ENCODE measurements at regions not wholly inside any gene's neighbourhood (a gene's known extent, or its start where the extent isn't known, plus 50 kb on each side); places are given as distances from the start of the nearest gene placed in this dataset.
"Not testable (repeated sequence)": the region's sequence is repeated elsewhere in the genome, so short reads cannot be mapped to it uniquely, and the experiment has no call there.

- H3K4me2 ChIP-seq (ENCODE audit: low read length); H3K23ac ChIP-seq (ENCODE audit: low read length): not testable (repeated sequence)
- no CpG with 5 or more reads among the region's 1 CpG for WGBS (ENCODE audit: extremely low coverage, insufficient coverage, insufficient read length)
Measured at GRCh38 chr3:34679055-34679454, 880.6 kb downstream of the PDCD6IP start.

GRCh38 chr3:34683851-34684250 lies 885.4 kb downstream of the PDCD6IP start:
- Histone ChIP-seq H3K9ac (ENCODE audit: low read length) (no peak overlapping the region), H3K79me1 (ENCODE audit: low read length) (peaks cover 5% of the 10 kb centered on the region), H3K27me3 (ENCODE audit: insufficient read depth, low read length) (no peaks in the 10 kb centered on the region), H4K12ac (ENCODE audit: low read depth, low read length) (no peak overlapping the region), H3K27ac (ENCODE audit: low read depth, low read length) (no peak overlapping the region), H2AK5ac (ENCODE audit: low read length) (no peak overlapping the region), H3K36me3 (ENCODE audit: control insufficient read depth in 1 of 2, insufficient read depth in 2 of 2, low read length in 2 of 2) (peaks cover 0 to 2% of the 10 kb centered on the region in 2 experiments), H3K9me3 (ENCODE audit: insufficient read depth, low read depth, low read length) (peaks cover 6% of the 10 kb centered on the region), H3K4me3 (ENCODE audit: low read depth, low read length) (no peak overlapping the region), H4K8ac (ENCODE audit: low read depth, low read length) (no peak overlapping the region), H3K4me2 (ENCODE audit: low read length) (no peak overlapping the region), H3K23ac (ENCODE audit: low read length) (no peak overlapping the region), H3K79me2 (ENCODE audit: control insufficient read depth, insufficient read depth, low read length, poor library complexity) (no peaks in the 10 kb centered on the region), H3K4me1 (ENCODE audit: control insufficient read depth in 1 of 2, insufficient read depth in 2 of 2, low read length in 2 of 2) (no peaks in the 10 kb centered on the region), H2BK12ac (ENCODE audit: low read length) (no peak overlapping the region), H2AFZ (ENCODE audit: insufficient read depth, low read length, poor library complexity) (no peak overlapping the region), H2BK120ac (ENCODE audit: insufficient read depth, low read length, poor library complexity) (no peak overlapping the region), H3K4ac (ENCODE audit: low read depth, low read length) (no peak overlapping the region), H4K91ac (ENCODE audit: low read depth, low read length) (no peak overlapping the region), H3K18ac (ENCODE audit: low read length) (no peak overlapping the region), H3K14ac (ENCODE audit: low read length) (no peak overlapping the region), H2BK5ac (ENCODE audit: low read depth, low read length, poor library complexity) (no peak overlapping the region)
- DNase-seq, result peak; percentile 64 to 84
- no CpG with 5 or more reads among the region's 4 CpGs for WGBS (ENCODE audit: extremely low coverage, insufficient coverage, insufficient read length)

More at GRCh38 chr3:34679055-34679454, 880.6 kb downstream of the PDCD6IP start:
- not testable (repeated sequence) for H3K18ac ChIP-seq (ENCODE audit: low read length); H2AFZ ChIP-seq (ENCODE audit: insufficient read depth, low read length, poor library complexity); H3K4ac ChIP-seq (ENCODE audit: low read depth, low read length); H3K4me1 ChIP-seq (ENCODE audit: control insufficient read depth in 1 of 2, insufficient read depth in 2 of 2, low read length in 2 of 2); H4K12ac ChIP-seq (ENCODE audit: low read depth, low read length); H3K36me3 ChIP-seq (ENCODE audit: control insufficient read depth in 1 of 2, insufficient read depth in 2 of 2, low read length in 2 of 2); H3K9ac ChIP-seq (ENCODE audit: low read length); H3K4me3 ChIP-seq (ENCODE audit: low read depth, low read length); H3K27me3 ChIP-seq (ENCODE audit: insufficient read depth, low read length); H2BK5ac ChIP-seq (ENCODE audit: low read depth, low read length, poor library complexity); H2BK120ac ChIP-seq (ENCODE audit: insufficient read depth, low read length, poor library complexity); H4K8ac ChIP-seq (ENCODE audit: low read depth, low read length); H3K79me1 ChIP-seq (ENCODE audit: low read length); H3K79me2 ChIP-seq (ENCODE audit: control insufficient read depth, insufficient read depth, low read length, poor library complexity); H2BK12ac ChIP-seq (ENCODE audit: low read length); H3K9me3 ChIP-seq (ENCODE audit: insufficient read depth, low read depth, low read length); H2AK5ac ChIP-seq (ENCODE audit: low read length); H3K14ac ChIP-seq (ENCODE audit: low read length); H4K91ac ChIP-seq (ENCODE audit: low read depth, low read length)
- peak overlapping the region; percentile 22 for H3K27ac ChIP-seq (ENCODE audit: low read depth, low read length)
- peak in 1 of 2 donors; percentile 43 for DNase-seq

- Histone ChIP-seq H3K4ac (ENCODE audit: low read depth, low read length) (no peak overlapping the region), H3K4me3 (ENCODE audit: low read depth, low read length) (no peak overlapping the region), H3K27me3 (ENCODE audit: insufficient read depth, low read length) (no peaks in the 10 kb centered on the region), H4K12ac (ENCODE audit: low read depth, low read length) (no peak overlapping the region), H4K91ac (ENCODE audit: low read depth, low read length) (no peak overlapping the region), H3K27ac (ENCODE audit: low read depth, low read length) (no peak overlapping the region), H3K9ac (ENCODE audit: low read length) (no peak overlapping the region), H2BK5ac (ENCODE audit: low read depth, low read length, poor library complexity) (no peak overlapping the region), H2AFZ (ENCODE audit: insufficient read depth, low read length, poor library complexity) (no peak overlapping the region), H3K23ac (ENCODE audit: low read length) (no peak overlapping the region), H2BK12ac (ENCODE audit: low read length) (no peak overlapping the region), H3K14ac (ENCODE audit: low read length) (no peak overlapping the region), H3K4me2 (ENCODE audit: low read length) (no peak overlapping the region), H4K8ac (ENCODE audit: low read depth, low read length) (no peak overlapping the region), H3K4me1 (ENCODE audit: control insufficient read depth in 1 of 2, insufficient read depth in 2 of 2, low read length in 2 of 2) (no peaks in the 10 kb centered on the region), H2AK5ac (ENCODE audit: low read length) (no peak overlapping the region), H3K36me3 (ENCODE audit: control insufficient read depth in 1 of 2, insufficient read depth in 2 of 2, low read length in 2 of 2) (no peaks in the 10 kb centered on the region), H3K18ac (ENCODE audit: low read length) (no peak overlapping the region), H3K79me1 (ENCODE audit: low read length) (peaks cover 2% of the 10 kb centered on the region), H3K9me3 (ENCODE audit: insufficient read depth, low read depth, low read length) (no peaks in the 10 kb centered on the region), H3K79me2 (ENCODE audit: control insufficient read depth, insufficient read depth, low read length, poor library complexity) (no peaks in the 10 kb centered on the region), H2BK120ac (ENCODE audit: insufficient read depth, low read length, poor library complexity) (no peak overlapping the region)
- WGBS (ENCODE audit: extremely low coverage, insufficient coverage, insufficient read length), result no CpG with 5 or more reads among the region's 1 CpG
- no peak for DNase-seq
Measured at GRCh38 chr3:34686541-34686940, 888.1 kb downstream of the PDCD6IP start.

- Histone ChIP-seq H3K9me3 (ENCODE audit: insufficient read depth, low read depth, low read length) (no peaks in the 10 kb centered on the region), H3K4ac (ENCODE audit: low read depth, low read length) (no peak overlapping the region), H3K23ac (ENCODE audit: low read length) (no peak overlapping the region), H3K27me3 (ENCODE audit: insufficient read depth, low read length) (no peaks in the 10 kb centered on the region), H3K4me3 (ENCODE audit: low read depth, low read length) (no peak overlapping the region), H3K4me2 (ENCODE audit: low read length) (no peak overlapping the region), H2AFZ (ENCODE audit: insufficient read depth, low read length, poor library complexity) (no peak overlapping the region), H4K12ac (ENCODE audit: low read depth, low read length) (no peak overlapping the region), H3K27ac (ENCODE audit: low read depth, low read length) (no peak overlapping the region), H3K14ac (ENCODE audit: low read length) (no peak overlapping the region), H3K18ac (ENCODE audit: low read length) (no peak overlapping the region), H4K91ac (ENCODE audit: low read depth, low read length) (no peak overlapping the region), H3K9ac (ENCODE audit: low read length) (no peak overlapping the region), H2BK5ac (ENCODE audit: low read depth, low read length, poor library complexity) (no peak overlapping the region), H2BK120ac (ENCODE audit: insufficient read depth, low read length, poor library complexity) (no peak overlapping the region), H3K36me3 (ENCODE audit: control insufficient read depth in 1 of 2, insufficient read depth in 2 of 2, low read length in 2 of 2) (no peaks in the 10 kb centered on the region), H2AK5ac (ENCODE audit: low read length) (no peak overlapping the region), H3K4me1 (ENCODE audit: control insufficient read depth in 1 of 2, insufficient read depth in 2 of 2, low read length in 2 of 2) (no peaks in the 10 kb centered on the region), H3K79me1 (ENCODE audit: low read length) (peaks cover 2% of the 10 kb centered on the region), H4K8ac (ENCODE audit: low read depth, low read length) (no peak overlapping the region), H3K79me2 (ENCODE audit: control insufficient read depth, insufficient read depth, low read length, poor library complexity) (no peaks in the 10 kb centered on the region), H2BK12ac (ENCODE audit: low read length) (no peak overlapping the region)
- DNase-seq, result peak in 1 of 2 donors; percentile 43
- WGBS (ENCODE audit: extremely low coverage, insufficient coverage, insufficient read length), result no CpG with 5 or more reads among the region's 1 CpG
Measured at GRCh38 chr3:34687671-34688070, 889.2 kb downstream of the PDCD6IP start.

Data from trophoblast cell (in vitro differentiated cells and primary cell).